Prostate gland (tissue), 2 donors: ENCODE measurements at regions not wholly inside any gene's neighbourhood (a gene's known extent, or its start where the extent isn't known, plus 50 kb on each side); places are given as distances from the start of the nearest gene placed in this dataset.

ENCODE experiments used
- CTCF ChIP-seq, 4 experiments: fragments of 200-600 bp in 2 of 4; fragments of 450-650 bp in 2 of 4; sonication (generic) in 2 of 4; IDR thresholded peaks; 1 replicate in 3 of 4; 2 replicates in 1 of 4; pipeline ENCODE4 v1.5.1; 2016 to 2019; ENCODE audit warnings: antibody characterized with exemption in 4 of 4, mild to moderate bottlenecking in 2 of 4, moderate library complexity in 2 of 4
- POLR2A ChIP-seq: fragments of 450-650 bp; IDR thresholded peaks from one replicate; pipeline ENCODE4 v1.6.1; 2016; ENCODE audit warnings: antibody characterized with exemption, mild to moderate bottlenecking
- POLR2AphosphoS5 ChIP-seq: sonication (generic); formaldehyde crosslinking; IDR thresholded peaks from one replicate; pipeline ENCODE4 v1.6.1; 2017; ENCODE audit warnings: antibody characterized with exemption

- no peak for TF ChIP-seq CTCF (IDR thresholded peaks at IDR 0.05)
- TF ChIP-seq POLR2A: no peak
- no peak for TF ChIP-seq POLR2AphosphoS5
These were observed 443.7 kb upstream of the BTBD3 start for GRCh38 chr20:11473983-11474382.
